GM23248 (cell line): ENCODE measurements at regions not wholly inside any gene's neighbourhood (a gene's known extent, or its start where the extent isn't known, plus 50 kb on each side); places are given as distances from the start of the nearest gene placed in this dataset.

ENCODE experiments used
- DNase-seq: peaks from one replicate; pipeline ENCODE4 v3.0.0-alpha.2; 2015
- H2AFZ ChIP-seq: fragments of 200-600 bp; sonication (generic); 2 replicates; pipeline ENCODE4 v1.6.1; 2016; ENCODE audit warnings: antibody characterized with exemption
- H3F3A ChIP-seq: fragments of 200-600 bp; sonication (generic); 2 replicates; pipeline ENCODE4 v1.6.1; 2016; ENCODE audit warnings: mild to moderate bottlenecking, antibody characterized with exemption, mixed run types; ENCODE audit not compliant: insufficient read depth
- H3K27ac ChIP-seq: fragments of 200-600 bp; sonication (generic); 2 replicates; pipeline ENCODE4 v1.5.1; 2016; ENCODE audit warnings: mild to moderate bottlenecking
- H3K27me3 ChIP-seq: fragments of 200-600 bp; sonication (generic); replicated peaks from 2 replicates; pipeline ENCODE4 v1.6.1; 2016; ENCODE audit warnings: mild to moderate bottlenecking; ENCODE audit not compliant: insufficient read depth
- H3K36me3 ChIP-seq: fragments of 200-600 bp; sonication (generic); 2 replicates; pipeline ENCODE4 v1.6.1; 2016; ENCODE audit warnings: low read depth, mild to moderate bottlenecking
- H3K4me1 ChIP-seq: fragments of 200-600 bp; sonication (generic); 2 replicates; pipeline ENCODE4 v1.6.1; 2016; ENCODE audit warnings: mild to moderate bottlenecking; ENCODE audit not compliant: insufficient read depth
- H3K4me2 ChIP-seq: fragments of 200-600 bp; sonication (generic); one replicate; pipeline ENCODE4 v1.6.1; 2016; ENCODE audit warnings: mild to moderate bottlenecking; ENCODE audit not compliant: unreplicated experiment
- H3K4me3 ChIP-seq: fragments of 200-600 bp; sonication (generic); 2 replicates; pipeline ENCODE4 v1.5.1; 2016; ENCODE audit warnings: mild to moderate bottlenecking
- H3K79me2 ChIP-seq: fragments of 200-600 bp; sonication (generic); 2 replicates; pipeline ENCODE4 v1.6.1; 2016; ENCODE audit warnings: mild to moderate bottlenecking; ENCODE audit not compliant: insufficient read depth
- H3K9ac ChIP-seq: fragments of 200-600 bp; sonication (generic); 2 replicates; pipeline ENCODE4 v1.6.1; 2016; ENCODE audit warnings: mild to moderate bottlenecking
- H3K9me2 ChIP-seq: fragments of 200-600 bp; sonication (generic); 2 replicates; pipeline ENCODE4 v1.6.1; 2016; ENCODE audit warnings: mixed run types, mild to moderate bottlenecking, moderate library complexity; ENCODE audit not compliant: insufficient read depth
- H3K9me3 ChIP-seq: fragments of 200-600 bp; sonication (generic); one replicate; pipeline ENCODE4 v1.6.1; 2017; ENCODE audit warnings: low read depth
- H4K20me1 ChIP-seq: fragments of 200-600 bp; sonication (generic); 2 replicates; pipeline ENCODE4 v1.6.0; 2016; ENCODE audit not compliant: insufficient read depth
- EZH2 ChIP-seq: fragments of 200-600 bp; sonication (generic); IDR thresholded peaks from 2 replicates; pipeline ENCODE4 v1.6.1; 2018; ENCODE audit warnings: antibody characterized with exemption, mild to moderate bottlenecking; ENCODE audit not compliant: insufficient read depth, poor library complexity, severe bottlenecking
- EZH2phosphoT487 ChIP-seq: fragments of 200-600 bp; sonication (generic); IDR thresholded peaks from 2 replicates; pipeline ENCODE4 v1.6.1; 2018; ENCODE audit warnings: antibody characterized with exemption, moderate library complexity, mild to moderate bottlenecking, low read depth; ENCODE audit not compliant: insufficient read depth
- WGBS, 2 experiments: methylation state at CpG; one replicate each; pipeline ENCODE4 v1.1.6; 2015 to 2017; ENCODE audit warnings: low lambda C conversion rate in 2 of 2, low coverage in 1 of 2; ENCODE audit errors: missing lambda C conversion rate in 2 of 2; 5-methylcytosine and 5-hydroxymethylcytosine counted together
- in situ Hi-C: fragments of 300-500 bp; cut with MboI; formaldehyde crosslinking; loops from 2 replicates; pipeline ENCODE4 v1.15.0; 2020

GRCh38 chr4:111744847-111745246, 400.4 kb upstream of the FAM241A start:
- Histone ChIP-seq H3K4me2 (no peak overlapping the region), H3K9me2 (no peaks in the 10 kb centered on the region), H3F3A (no peaks in the 10 kb centered on the region), H3K27me3 (no peaks in the 10 kb centered on the region), H3K4me1 (no peaks in the 10 kb centered on the region), H2AFZ (no peak overlapping the region), H3K4me3 (no peak overlapping the region), H3K36me3 (no peaks in the 10 kb centered on the region), H3K9ac (no peak overlapping the region), H3K27ac (no peak overlapping the region), H4K20me1 (no peaks in the 10 kb centered on the region), H3K9me3 (no peaks in the 10 kb centered on the region), H3K79me2 (no peaks in the 10 kb centered on the region)
- in situ Hi-C loops: no loop called here
- no peak for TF ChIP-seq EZH2
- no peak for TF ChIP-seq EZH2phosphoT487
- DNase-seq: no peak
- WGBS, 2 experiments: 95 to 97% methylated on average over 3 of the region's 3 CpGs

- Histone ChIP-seq H3K9me3 (no peaks in the 10 kb centered on the region), H3K36me3 (no peaks in the 10 kb centered on the region), H3K4me2 (no peak overlapping the region), H3K9me2 (no peaks in the 10 kb centered on the region), H3K27me3 (no peaks in the 10 kb centered on the region), H2AFZ (no peak overlapping the region), H3K27ac (no peak overlapping the region), H4K20me1 (no peaks in the 10 kb centered on the region), H3K79me2 (no peaks in the 10 kb centered on the region), H3K4me3 (no peak overlapping the region), H3K9ac (no peak overlapping the region), H3F3A (no peaks in the 10 kb centered on the region), H3K4me1 (no peaks in the 10 kb centered on the region)
- in situ Hi-C loops: no loop called here
- TF ChIP-seq EZH2phosphoT487 (no peak), EZH2 (no peak)
- DNase-seq: no peak
- WGBS, 2 experiments: 65 to 66% methylated on average over 3 of the region's 3 CpGs
These were observed 397.1 kb upstream of the FAM241A start for GRCh38 chr4:111748157-111748556.

- Histone ChIP-seq H3K27me3 (no peaks in the 10 kb centered on the region), H3K4me3 (no peak overlapping the region), H3K4me2 (no peak overlapping the region), H4K20me1 (no peaks in the 10 kb centered on the region), H3K9ac (no peak overlapping the region), H3K79me2 (no peaks in the 10 kb centered on the region), H3K4me1 (no peaks in the 10 kb centered on the region), H3F3A (no peaks in the 10 kb centered on the region), H2AFZ (no peak overlapping the region), H3K9me3 (no peaks in the 10 kb centered on the region), H3K9me2 (no peaks in the 10 kb centered on the region), H3K36me3 (no peaks in the 10 kb centered on the region), H3K27ac (no peak overlapping the region)
- TF ChIP-seq EZH2 (no peak), EZH2phosphoT487 (no peak)
- DNase-seq: no peak
- in situ Hi-C loops: no loop called here
- 93 to 95% methylated on average over 1 of the region's 1 CpG for WGBS, 2 experiments
These were observed 391.3 kb upstream of the FAM241A start for GRCh38 chr4:111754003-111754402.

DNA sequence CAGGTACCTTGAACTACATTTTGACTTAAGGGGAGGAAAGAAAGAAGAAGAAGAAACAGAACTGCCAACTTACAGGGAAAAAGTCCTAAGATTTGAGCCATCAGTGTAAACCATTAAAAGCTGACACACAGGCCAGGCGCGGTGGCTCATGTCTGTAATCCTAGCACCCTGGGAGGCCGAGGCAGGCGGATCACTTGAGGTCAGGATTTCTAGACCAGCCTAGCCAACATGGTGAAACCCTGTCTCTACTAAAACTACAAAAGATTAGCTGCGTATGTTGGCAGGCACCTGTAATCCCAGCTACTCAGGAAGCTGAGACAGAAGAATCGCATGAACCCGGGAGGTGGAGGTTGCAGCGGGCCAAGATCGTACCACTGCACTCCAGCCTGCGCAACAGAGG, 389.7 kb upstream of the FAM241A start:
- Histone ChIP-seq H3K9ac (no peak overlapping the region), H3K9me3 (no peaks in the 10 kb centered on the region), H2AFZ (no peak overlapping the region), H3K27ac (no peak overlapping the region), H3K27me3 (no peaks in the 10 kb centered on the region), H3F3A (no peaks in the 10 kb centered on the region), H3K4me1 (no peaks in the 10 kb centered on the region), H4K20me1 (no peaks in the 10 kb centered on the region), H3K4me2 (no peak overlapping the region), H3K4me3 (no peak overlapping the region), H3K9me2 (no peaks in the 10 kb centered on the region), H3K36me3 (no peaks in the 10 kb centered on the region), H3K79me2 (no peaks in the 10 kb centered on the region)
- in situ Hi-C loops: no loop called here
- WGBS, 2 experiments: 95 to 98% methylated on average over 10 of the region's 10 CpGs
- no peak for DNase-seq
- TF ChIP-seq EZH2phosphoT487 (no peak), EZH2 (no peak)

GRCh38 chr4:111761531-111761930, 383.7 kb upstream of the FAM241A start:
- no peak for TF ChIP-seq EZH2phosphoT487
- TF ChIP-seq EZH2: no peak
- Histone ChIP-seq H3K9me2 (no peaks in the 10 kb centered on the region), H3K9me3 (no peaks in the 10 kb centered on the region), H3K36me3 (no peaks in the 10 kb centered on the region), H3K79me2 (no peaks in the 10 kb centered on the region), H4K20me1 (no peaks in the 10 kb centered on the region), H3K4me3 (no peak overlapping the region), H3K4me2 (peak overlapping the region; percentile 32), H3K27me3 (no peaks in the 10 kb centered on the region), H3K27ac (no peak overlapping the region), H3K9ac (no peak overlapping the region), H2AFZ (peak overlapping the region; percentile 62), H3K4me1 (peaks cover 4% of the 10 kb centered on the region; the same call in 1 of the 2 replicates), H3F3A (no peaks in the 10 kb centered on the region)
- in situ Hi-C loops: no loop called here
- WGBS, 2 experiments: 5 to 6% methylated on average over 4 of the region's 4 CpGs
- DNase-seq: peak; percentile 47
